ENCODE measurements at regions not wholly inside any gene's neighbourhood (a gene's known extent, or its start where the extent isn't known, plus 50 kb on each side); places are given as distances from the start of the nearest gene placed in this dataset.
A peak's percentile ranks its signal among the peaks of the same experiment; 100 is the strongest.

- no peak for DNase-seq
- H3K4me1 Mint-ChIP-seq (ENCODE audit: low read depth), result peaks cover 8% of the 10 kb centered on the region
- H3K9me3 Mint-ChIP-seq, result no peaks in the 10 kb centered on the region
- H3K27ac Mint-ChIP-seq, result no peak overlapping the region
- CTCF ChIA-PET, result interaction anchor here (0.6 to 1.3 kb wide), 3 partner anchors 44 to 220 kb away, joined by 3 read pairs; no protein-coding TSS in a partner anchor
- no peaks in the 10 kb centered on the region for H3K36me3 Mint-ChIP-seq (ENCODE audit: low read depth)
- intact Hi-C loops (cut with micrococcal nuclease), result no loop called here
- H3K4me3 Mint-ChIP-seq, result no peak overlapping the region
- H3K27me3 Mint-ChIP-seq (ENCODE audit: low read depth), result no peaks in the 10 kb centered on the region
Observed at GRCh38 chr4:15352524-15352923, 75.3 kb upstream of the C1QTNF7 start.

GRCh38 chr4:15353207-15353606 is 74.6 kb upstream of the C1QTNF7 start:
- Mint-ChIP-seq H3K4me3 (no peak overlapping the region), H3K4me1 (ENCODE audit: low read depth) (peaks cover 8% of the 10 kb centered on the region), H3K9me3 (no peaks in the 10 kb centered on the region), H3K36me3 (ENCODE audit: low read depth) (no peaks in the 10 kb centered on the region), H3K27ac (no peak overlapping the region), H3K27me3 (ENCODE audit: low read depth) (no peaks in the 10 kb centered on the region)
- intact Hi-C loops (cut with micrococcal nuclease), result no loop called here
- CTCF ChIA-PET, result interaction anchor here (1.3 kb wide), 1 partner anchor 104 kb away, joined by 3 read pairs; no protein-coding TSS in a partner anchor
- no peak for DNase-seq

- no peak overlapping the region for H3K4me3 Mint-ChIP-seq
- H3K36me3 Mint-ChIP-seq (ENCODE audit: low read depth), result no peaks in the 10 kb centered on the region
Observed at GRCh38 chr4:15354371-15355297, 73.2 kb upstream of the C1QTNF7 start.

GRCh38 chr4:15361529-15361928 is 66.3 kb upstream of the C1QTNF7 start:
- H3K4me1 Mint-ChIP-seq (ENCODE audit: low read depth), result peaks cover 2% of the 10 kb centered on the region
- no peaks in the 10 kb centered on the region for H3K36me3 Mint-ChIP-seq (ENCODE audit: low read depth)
- H3K4me3 Mint-ChIP-seq, result no peak overlapping the region
- CTCF ChIA-PET, result no interaction called here
- H3K27ac Mint-ChIP-seq, result no peak overlapping the region
- H3K9me3 Mint-ChIP-seq, result no peaks in the 10 kb centered on the region
- no peak for DNase-seq
- intact Hi-C loops (cut with micrococcal nuclease), result loop anchor here (5.0 kb wide), 1 partner anchor 36 kb away; no protein-coding TSS in a partner anchor
- H3K27me3 Mint-ChIP-seq (ENCODE audit: low read depth), result no peaks in the 10 kb centered on the region

More at GRCh38 chr4:15354371-15355297, 73.2 kb upstream of the C1QTNF7 start:
- H3K9me3 Mint-ChIP-seq, result no peaks in the 10 kb centered on the region
- H3K27me3 Mint-ChIP-seq (ENCODE audit: low read depth), result no peaks in the 10 kb centered on the region
- H3K4me1 Mint-ChIP-seq (ENCODE audit: low read depth), result peaks cover 2% of the 10 kb centered on the region
- CTCF ChIA-PET, result no interaction called here
- no peak overlapping the region for H3K27ac Mint-ChIP-seq
- DNase-seq, result no peak
- intact Hi-C loops (cut with micrococcal nuclease), result no loop called here

GRCh38 chr4:15362541-15362940 is 65.3 kb upstream of the C1QTNF7 start:
- Mint-ChIP-seq H3K36me3 (ENCODE audit: low read depth) (no peaks in the 10 kb centered on the region), H3K4me1 (ENCODE audit: low read depth) (peaks cover 10% of the 10 kb centered on the region), H3K9me3 (no peaks in the 10 kb centered on the region), H3K4me3 (no peak overlapping the region), H3K27ac (no peak overlapping the region), H3K27me3 (ENCODE audit: low read depth) (no peaks in the 10 kb centered on the region)
- CTCF ChIA-PET, result interaction anchor here (0.6 to 1.2 kb wide), 2 partner anchors 32 to 93 kb away, joined by 3 read pairs; no protein-coding TSS in a partner anchor
- intact Hi-C loops (cut with micrococcal nuclease), result loop anchor here (5.0 kb wide), 1 partner anchor 35 kb away; no protein-coding TSS in a partner anchor
- no peak for DNase-seq

- DNase-seq, result no peak
Observed at GRCh38 chr4:15364183-15364582, 63.6 kb upstream of the C1QTNF7 start.

GRCh38 chr4:15365641-15366040 is 62.2 kb upstream of the C1QTNF7 start:
- Mint-ChIP-seq H3K27me3 (ENCODE audit: low read depth) (no peaks in the 10 kb centered on the region), H3K9me3 (no peaks in the 10 kb centered on the region), H3K4me3 (no peak overlapping the region), H3K36me3 (ENCODE audit: low read depth) (no peaks in the 10 kb centered on the region), H3K27ac (no peak overlapping the region), H3K4me1 (ENCODE audit: low read depth) (peaks cover 17% of the 10 kb centered on the region)
- CTCF ChIA-PET, result no interaction called here
- intact Hi-C loops (cut with micrococcal nuclease), result loop anchor here (1.0 kb wide), 1 partner anchor 10 kb away; no protein-coding TSS in a partner anchor
- no peak for DNase-seq

More at GRCh38 chr4:15364183-15364582, 63.6 kb upstream of the C1QTNF7 start:
- H3K27ac Mint-ChIP-seq, result no peak overlapping the region
- peaks cover 17% of the 10 kb centered on the region for H3K4me1 Mint-ChIP-seq (ENCODE audit: low read depth)
- no peak overlapping the region for H3K4me3 Mint-ChIP-seq
- CTCF ChIA-PET, result no interaction called here
- intact Hi-C loops (cut with micrococcal nuclease), result loop anchor here (5.0 kb wide), 1 partner anchor 33 kb away; no protein-coding TSS in a partner anchor
- no peaks in the 10 kb centered on the region for H3K9me3 Mint-ChIP-seq
- H3K36me3 Mint-ChIP-seq (ENCODE audit: low read depth), result no peaks in the 10 kb centered on the region
- no peaks in the 10 kb centered on the region for H3K27me3 Mint-ChIP-seq (ENCODE audit: low read depth)

GRCh38 chr4:15366721-15367120 is 61.1 kb upstream of the C1QTNF7 start:
- H3K36me3 Mint-ChIP-seq (ENCODE audit: low read depth), result no peaks in the 10 kb centered on the region
- intact Hi-C loops (cut with micrococcal nuclease), result loop anchor here (1.0 kb wide), 1 partner anchor 9 kb away; no protein-coding TSS in a partner anchor

GRCh38 chr4:15368856-15369255 is 59.0 kb upstream of the C1QTNF7 start:
- CTCF ChIA-PET, result no interaction called here
- Mint-ChIP-seq H3K4me3 (no peak overlapping the region), H3K36me3 (ENCODE audit: low read depth) (no peaks in the 10 kb centered on the region), H3K27ac (no peak overlapping the region), H3K27me3 (ENCODE audit: low read depth) (no peaks in the 10 kb centered on the region), H3K4me1 (ENCODE audit: low read depth) (peaks cover 17% of the 10 kb centered on the region), H3K9me3 (no peaks in the 10 kb centered on the region)
- intact Hi-C loops (cut with micrococcal nuclease), result no loop called here
- DNase-seq, result no peak

More at GRCh38 chr4:15366721-15367120, 61.1 kb upstream of the C1QTNF7 start:
- no peak overlapping the region for H3K4me3 Mint-ChIP-seq
- peak; percentile 8 for DNase-seq
- CTCF ChIA-PET, result interaction anchor here (0.7 kb wide), 1 partner anchor 313 kb away, joined by 3 read pairs; no protein-coding TSS in a partner anchor
- H3K9me3 Mint-ChIP-seq, result no peaks in the 10 kb centered on the region
- H3K27ac Mint-ChIP-seq, result no peak overlapping the region
- H3K4me1 Mint-ChIP-seq (ENCODE audit: low read depth), result peaks cover 17% of the 10 kb centered on the region
- H3K27me3 Mint-ChIP-seq (ENCODE audit: low read depth), result no peaks in the 10 kb centered on the region

- Mint-ChIP-seq H3K9me3 (no peaks in the 10 kb centered on the region), H3K36me3 (ENCODE audit: low read depth) (no peaks in the 10 kb centered on the region), H3K4me3 (no peak overlapping the region), H3K27ac (no peak overlapping the region), H3K4me1 (ENCODE audit: low read depth) (peaks cover 17% of the 10 kb centered on the region), H3K27me3 (ENCODE audit: low read depth) (no peaks in the 10 kb centered on the region)
- DNase-seq, result no peak
- intact Hi-C loops (cut with micrococcal nuclease), result loop anchor here (10.0 kb wide), 1 partner anchor 1715 kb away; no protein-coding TSS in a partner anchor
- CTCF ChIA-PET, result no interaction called here
Observed at GRCh38 chr4:15370296-15370695, 57.5 kb upstream of the C1QTNF7 start.

GRCh38 chr4:15373363-15373762 is 54.5 kb upstream of the C1QTNF7 start:
- CTCF ChIA-PET, result no interaction called here
- intact Hi-C loops (cut with micrococcal nuclease), result loop anchor here (10.0 kb wide), 1 partner anchor 1719 kb away; no protein-coding TSS in a partner anchor

GRCh38 chr4:15374656-15375055 is 53.2 kb upstream of the C1QTNF7 start:
- intact Hi-C loops (cut with micrococcal nuclease), result loop anchor here (1.0 to 10.0 kb wide), 6 partner anchors 8 to 1720 kb away; no protein-coding TSS in a partner anchor
- H3K27me3 Mint-ChIP-seq (ENCODE audit: low read depth), result no peaks in the 10 kb centered on the region
- H3K4me1 Mint-ChIP-seq (ENCODE audit: low read depth), result peaks cover 26% of the 10 kb centered on the region
- no peak overlapping the region for H3K4me3 Mint-ChIP-seq
- no peak for DNase-seq
- no peaks in the 10 kb centered on the region for H3K36me3 Mint-ChIP-seq (ENCODE audit: low read depth)
- no peak overlapping the region for H3K27ac Mint-ChIP-seq
- CTCF ChIA-PET, result no interaction called here
- no peaks in the 10 kb centered on the region for H3K9me3 Mint-ChIP-seq

More at GRCh38 chr4:15373363-15373762, 54.5 kb upstream of the C1QTNF7 start:
- H3K9me3 Mint-ChIP-seq, result no peaks in the 10 kb centered on the region
- H3K27me3 Mint-ChIP-seq (ENCODE audit: low read depth), result no peaks in the 10 kb centered on the region
- DNase-seq, result peak; percentile 15
- no peak overlapping the region for H3K27ac Mint-ChIP-seq
- no peaks in the 10 kb centered on the region for H3K36me3 Mint-ChIP-seq (ENCODE audit: low read depth)
- no peak overlapping the region for H3K4me3 Mint-ChIP-seq
- peaks cover 27% of the 10 kb centered on the region for H3K4me1 Mint-ChIP-seq (ENCODE audit: low read depth)

Measured in activated naive CD4-positive, alpha-beta T cell treated with anti-CD3 and anti-CD28 coated beads for 36 hours (primary cell).